SK-N-SH treated with all-trans-retinoic acid at 6 μM for 48 hours (cell line): ENCODE measurements at regions not wholly inside any gene's neighbourhood (a gene's known extent, or its start where the extent isn't known, plus 50 kb on each side); places are given as distances from the start of the nearest gene placed in this dataset.
A peak's percentile ranks its signal among the peaks of the same experiment; 100 is the strongest.

Experiments used
- ATAC-seq: fragments of 200-7000 bp; cut with Tn5 transposase; 3 replicates; pipeline ENCODE4 v1.9.1; 2020; ENCODE audit warnings: mild to moderate bottlenecking, moderate library complexity
- ARNTL ChIP-seq: fragments of 450-650 bp; formaldehyde crosslinking; IDR thresholded peaks from 2 replicates; pipeline ENCODE4 v1.5.0; 2020; ENCODE audit warnings: low read depth, mild to moderate bottlenecking, moderate library complexity, borderline replicate concordance
- BACH2 ChIP-seq: fragments of 250-450 bp; sonication (Bioruptor Pico); IDR thresholded peaks from 2 replicates; pipeline ENCODE4 v1.9.0; 2021; ENCODE audit warnings: mild to moderate bottlenecking, borderline replicate concordance
- CREB5 ChIP-seq: fragments of 250-450 bp; sonication (Bioruptor Pico); IDR thresholded peaks from 2 replicates; pipeline ENCODE4 v1.5.1; 2020; ENCODE audit warnings: low read depth, mild to moderate bottlenecking, moderate library complexity
- CSDC2 ChIP-seq: fragments of 250-450 bp; sonication (Bioruptor Pico); IDR thresholded peaks from 2 replicates; pipeline ENCODE4 v1.5.0; 2020; ENCODE audit warnings: mild to moderate bottlenecking, moderate library complexity
- ESRRG ChIP-seq: fragments of 250-450 bp; sonication (Bioruptor Pico); IDR thresholded peaks from 2 replicates; pipeline ENCODE4 v1.6.1; 2021; ENCODE audit warnings: mild to moderate bottlenecking
- GLIS3 ChIP-seq: fragments of 250-450 bp; sonication (Bioruptor Pico); IDR thresholded peaks from 2 replicates; pipeline ENCODE4 v1.5.0; 2020; ENCODE audit warnings: mild to moderate bottlenecking, moderate library complexity
- ISL1 ChIP-seq: fragments of 250-450 bp; sonication (Bioruptor Pico); IDR thresholded peaks from 2 replicates; pipeline ENCODE4 v2.1.2; 2022; ENCODE audit warnings: mild to moderate bottlenecking, moderate library complexity
- OSR1 ChIP-seq: fragments of 250-450 bp; sonication (Bioruptor Pico); IDR thresholded peaks from 2 replicates; pipeline ENCODE4 v1.8.0; 2022; ENCODE audit warnings: moderate library complexity, mild to moderate bottlenecking, inconsistent platforms
- PATZ1 ChIP-seq: fragments of 250-450 bp; sonication (Bioruptor Pico); IDR thresholded peaks from 2 replicates; pipeline ENCODE4 v1.8.0; 2020; ENCODE audit warnings: mild to moderate bottlenecking, moderate library complexity, borderline replicate concordance
- POU6F1 ChIP-seq: fragments of 250-450 bp; sonication (Bioruptor Pico); IDR thresholded peaks from 2 replicates; pipeline ENCODE4 v1.8.0; 2021; ENCODE audit warnings: low read depth, mild to moderate bottlenecking, moderate library complexity, borderline replicate concordance
- PPARA ChIP-seq: fragments of 250-450 bp; sonication (Bioruptor Pico); IDR thresholded peaks from 2 replicates; pipeline ENCODE4 v1.5.0; 2020; ENCODE audit warnings: mild to moderate bottlenecking, borderline replicate concordance
- RARB ChIP-seq: fragments of 250-450 bp; sonication (Bioruptor Pico); IDR thresholded peaks from 2 replicates; pipeline ENCODE4 v1.8.0; 2021; ENCODE audit warnings: mild to moderate bottlenecking, moderate library complexity
- SNAI2 ChIP-seq: fragments of 250-450 bp; sonication (Bioruptor Pico); IDR thresholded peaks from 2 replicates; pipeline ENCODE4 v1.5.0; 2020; ENCODE audit warnings: mild to moderate bottlenecking, moderate library complexity
- TCF4 ChIP-seq: fragments of 250-450 bp; sonication (Bioruptor Pico); IDR thresholded peaks from 2 replicates; pipeline ENCODE4 v1.8.0; 2021; ENCODE audit warnings: mild to moderate bottlenecking, moderate library complexity, borderline replicate concordance
- TOX ChIP-seq: fragments of 250-450 bp; sonication (Bioruptor Pico); IDR thresholded peaks from 2 replicates; pipeline ENCODE4 v1.8.0; 2021; ENCODE audit warnings: mild to moderate bottlenecking, moderate library complexity, borderline replicate concordance
- ZC3H10 ChIP-seq: fragments of 250-450 bp; sonication (Bioruptor Pico); IDR thresholded peaks from 2 replicates; pipeline ENCODE4 v1.5.1; 2021; ENCODE audit warnings: mild to moderate bottlenecking, moderate library complexity
- ZFP3 ChIP-seq: fragments of 250-450 bp; sonication (Bioruptor Pico); IDR thresholded peaks from 2 replicates; pipeline ENCODE4 v1.5.0; 2020; ENCODE audit warnings: mild to moderate bottlenecking, moderate library complexity
- ZFP30 ChIP-seq: fragments of 450-650 bp; formaldehyde crosslinking; IDR thresholded peaks from 2 replicates; pipeline ENCODE4 v1.5.0; 2022; ENCODE audit warnings: mild to moderate bottlenecking, moderate library complexity
- ZNF565 ChIP-seq: fragments of 450-650 bp; formaldehyde crosslinking; conservative IDR thresholded peaks from 2 replicates; pipeline ENCODE4 v1.5.0; 2020; ENCODE audit warnings: low read depth, mild to moderate bottlenecking, moderate library complexity
- ZNF8 ChIP-seq: fragments of 450-650 bp; formaldehyde crosslinking; IDR thresholded peaks from 2 replicates; pipeline ENCODE4 v1.5.0; 2020; ENCODE audit warnings: mild to moderate bottlenecking, moderate library complexity

- no peak for TF ChIP-seq ARNTL (CRISPR knock-in tag)
- no peak for ATAC-seq
Measured at GRCh38 chr15:62352817-62353216, 187.7 kb upstream of the C2CD4B start.

GRCh38 chr15:62357431-62357830, 192.3 kb upstream of the C2CD4B start:
- no peak for ATAC-seq
- no peak for TF ChIP-seq ISL1 (CRISPR knock-in tag)

- no peak for ATAC-seq
- TF ChIP-seq ZNF565, result no peak
- no peak for TF ChIP-seq PPARA (CRISPR knock-in tag)
- TF ChIP-seq TCF4 (CRISPR knock-in tag), result no peak
Measured at GRCh38 chr15:62359416-62359815, 194.3 kb upstream of the C2CD4B start.

GRCh38 chr15:62360332-62361097, 195.4 kb upstream of the C2CD4B start:
- no peak; the same call in 2 of the 3 replicates for ATAC-seq
- TF ChIP-seq ZC3H10 (CRISPR knock-in tag) (no peak), PPARA (CRISPR knock-in tag) (no peak)

GRCh38 chr15:62362144-62362543, 197.1 kb upstream of the C2CD4B start:
- ATAC-seq, result no peak
- no peak for TF ChIP-seq SNAI2

GRCh38 chr15:62362608-62363007, 197.5 kb upstream of the C2CD4B start:
- TF ChIP-seq CREB5 (CRISPR knock-in tag), result no peak
- no peak for TF ChIP-seq BACH2
- no peak for TF ChIP-seq ISL1 (CRISPR knock-in tag)
- no peak for TF ChIP-seq POU6F1 (CRISPR knock-in tag)
- no peak for TF ChIP-seq SNAI2
- no peak for TF ChIP-seq CSDC2 (CRISPR knock-in tag)
- TF ChIP-seq PPARA (CRISPR knock-in tag), result no peak
- TF ChIP-seq ZFP3 (CRISPR knock-in tag), result no peak
- TF ChIP-seq GLIS3 (CRISPR knock-in tag), result no peak
- TF ChIP-seq ZFP30 (CRISPR knock-in tag), result no peak
- no peak for TF ChIP-seq ESRRG (CRISPR knock-in tag)
- TF ChIP-seq OSR1 (CRISPR knock-in tag), result no peak
- no peak for TF ChIP-seq TOX (CRISPR knock-in tag)
- no peak for TF ChIP-seq ZNF565
- no peak for TF ChIP-seq ARNTL (CRISPR knock-in tag)
- TF ChIP-seq RARB (CRISPR knock-in tag), result no peak
- TF ChIP-seq ZNF8 (CRISPR knock-in tag), result no peak
- ATAC-seq, result no peak

GRCh38 chr15:62363913-62364312, 198.8 kb upstream of the C2CD4B start:
- no peak for TF ChIP-seq CSDC2 (CRISPR knock-in tag)
- TF ChIP-seq TCF4 (CRISPR knock-in tag), result peak; percentile 47; the same call in 1 of the 2 replicates
- ATAC-seq, result peak; percentile 40; the same call in 2 of the 3 replicates

- no peak for ATAC-seq
- no peak for TF ChIP-seq POU6F1 (CRISPR knock-in tag)
- no peak for TF ChIP-seq CREB5 (CRISPR knock-in tag)
- TF ChIP-seq GLIS3 (CRISPR knock-in tag), result no peak
- no peak for TF ChIP-seq RARB (CRISPR knock-in tag)
- TF ChIP-seq ZFP30 (CRISPR knock-in tag), result no peak
- no peak for TF ChIP-seq ZFP3 (CRISPR knock-in tag)
- no peak for TF ChIP-seq BACH2
- TF ChIP-seq ARNTL (CRISPR knock-in tag), result no peak
- no peak for TF ChIP-seq ZNF565
- no peak for TF ChIP-seq PATZ1 (CRISPR knock-in tag)
- TF ChIP-seq ZNF8 (CRISPR knock-in tag), result no peak
Measured at GRCh38 chr15:62365795-62366442, 200.8 kb upstream of the C2CD4B start.
